ENCODE measurements at regions not wholly inside any gene's neighbourhood (a gene's known extent, or its start where the extent isn't known, plus 50 kb on each side); places are given as distances from the start of the nearest gene placed in this dataset.

DNA sequence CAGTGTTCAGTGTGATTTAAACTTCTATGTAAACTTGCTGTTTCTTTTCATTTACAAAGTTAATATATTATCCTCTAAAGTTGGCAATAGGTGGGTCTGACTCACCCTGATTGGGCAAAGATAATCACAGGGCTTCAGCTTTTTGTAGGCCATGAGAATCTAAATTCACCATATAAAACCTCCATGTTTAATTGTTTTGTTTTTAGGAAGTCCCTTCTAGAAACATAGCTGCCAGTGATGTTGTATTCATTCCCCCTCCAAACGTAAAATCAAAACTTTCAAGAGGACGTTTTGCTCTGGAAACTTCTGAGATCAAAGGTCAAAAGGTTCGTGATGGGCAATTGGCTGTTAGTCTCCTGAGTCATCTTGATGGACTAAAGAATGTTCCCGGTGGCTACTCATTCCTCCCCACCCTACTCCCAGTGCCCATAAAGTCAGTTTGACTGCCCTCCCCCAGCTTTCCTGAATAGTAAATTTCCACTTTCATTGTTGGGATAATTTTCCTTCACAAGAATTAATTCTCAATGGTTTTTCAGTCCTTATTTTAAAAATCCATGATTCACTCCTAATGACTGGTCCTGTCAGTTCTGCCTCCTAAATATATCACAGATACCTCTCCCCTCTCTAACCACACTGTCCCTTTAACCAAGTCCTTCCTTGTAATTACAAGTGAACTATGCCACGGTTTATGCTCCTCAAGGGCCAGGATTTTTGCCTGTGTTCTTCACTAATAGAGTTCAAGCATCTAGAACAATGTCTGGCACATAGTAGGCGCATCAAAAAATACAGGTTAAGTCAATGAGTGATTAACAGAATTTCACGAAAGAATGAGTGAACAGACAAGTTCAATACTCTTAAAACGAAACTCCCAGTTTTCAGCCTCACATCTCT, 164.4 kb upstream of the VRK2 start:
- TF ChIP-seq, protein P1, sequence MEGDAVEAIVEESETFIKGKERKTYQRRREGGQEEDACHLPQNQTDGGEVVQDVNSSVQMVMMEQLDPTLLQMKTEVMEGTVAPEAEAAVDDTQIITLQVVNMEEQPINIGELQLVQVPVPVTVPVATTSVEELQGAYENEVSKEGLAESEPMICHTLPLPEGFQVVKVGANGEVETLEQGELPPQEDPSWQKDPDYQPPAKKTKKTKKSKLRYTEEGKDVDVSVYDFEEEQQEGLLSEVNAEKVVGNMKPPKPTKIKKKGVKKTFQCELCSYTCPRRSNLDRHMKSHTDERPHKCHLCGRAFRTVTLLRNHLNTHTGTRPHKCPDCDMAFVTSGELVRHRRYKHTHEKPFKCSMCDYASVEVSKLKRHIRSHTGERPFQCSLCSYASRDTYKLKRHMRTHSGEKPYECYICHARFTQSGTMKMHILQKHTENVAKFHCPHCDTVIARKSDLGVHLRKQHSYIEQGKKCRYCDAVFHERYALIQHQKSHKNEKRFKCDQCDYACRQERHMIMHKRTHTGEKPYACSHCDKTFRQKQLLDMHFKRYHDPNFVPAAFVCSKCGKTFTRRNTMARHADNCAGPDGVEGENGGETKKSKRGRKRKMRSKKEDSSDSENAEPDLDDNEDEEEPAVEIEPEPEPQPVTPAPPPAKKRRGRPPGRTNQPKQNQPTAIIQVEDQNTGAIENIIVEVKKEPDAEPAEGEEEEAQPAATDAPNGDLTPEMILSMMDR (conservative IDR thresholded peaks at IDR 0.05; ENCODE audit: low read depth, low read length) = no peak
- TF ChIP-seq EZH2 (IDR thresholded peaks at IDR 0.05; ENCODE audit: low read length, unreplicated experiment) = no peak
